Left cardiac atrium (tissue), 4 donors: ENCODE measurements at regions not wholly inside any gene's neighbourhood (a gene's known extent, or its start where the extent isn't known, plus 50 kb on each side); places are given as distances from the start of the nearest gene placed in this dataset.

ENCODE experiments used
- ATAC-seq, 2 donors: fragments of 200-7000 bp; cut with Tn5 transposase; one replicate each; pipeline ENCODE4 v1.9.1; 2020; ENCODE audit warnings: mild to moderate bottlenecking in 2 of 2, moderate library complexity in 2 of 2
- DNase-seq: peaks from one replicate; pipeline ENCODE4 v3.0.0-alpha.2; 2020
- intact Hi-C, 2 donors: fragments of 100-400 bp; cut with DNase I; formaldehyde crosslinking; loops; one replicate each; pipeline versions ENCODE4 v1.14.1 to v1.15.1; 2022 to 2023
- donor health status: DM: no; HTN: yes; CAD: no.
- donor health status: DM: no; HTN: yes; CAD: no; lungs with severe emphysema.
- donor health status: DM: yes; HTN: yes; CAD: no.
- donor health status: Dilated cardiomyopathy.

GRCh38 chr13:33937373-33938098 lies 119.6 kb downstream of the RFC3 start:
- intact Hi-C loops: loop anchor here in 1 of 2 donors (10.0 kb wide), 1 partner anchor 1217 kb away; no protein-coding TSS in a partner anchor
- DNase-seq (no peak), ATAC-seq (no peak)

GRCh38 chr13:33940256-33940655 lies 122.3 kb downstream of the RFC3 start:
- intact Hi-C loops: no loop called here
- no peak for ATAC-seq
- DNase-seq: no peak

GRCh38 chr13:33940898-33941297 lies 122.9 kb downstream of the RFC3 start:
- no peak for ATAC-seq
- intact Hi-C loops: no loop called here
- DNase-seq: no peak

GRCh38 chr13:33945477-33945876 lies 127.5 kb downstream of the RFC3 start:
- ATAC-seq: no peak
- no peak for DNase-seq
- intact Hi-C loops: no loop called here

GRCh38 chr13:33953203-33953602 lies 135.3 kb downstream of the RFC3 start:
- no peak for DNase-seq
- intact Hi-C loops: no loop called here
- peak in 1 of 2 donors; percentile 24 for ATAC-seq

GRCh38 chr13:33953781-33954180 lies 135.8 kb downstream of the RFC3 start:
- intact Hi-C loops: no loop called here

GRCh38 chr13:33956346-33956745 lies 138.4 kb downstream of the RFC3 start:
- intact Hi-C loops: no loop called here
- no peak for DNase-seq
- no peak for ATAC-seq

More at GRCh38 chr13:33953781-33954180, 135.8 kb downstream of the RFC3 start:
- no peak for ATAC-seq
- no peak for DNase-seq

GRCh38 chr13:33957497-33957905 lies 139.6 kb downstream of the RFC3 start:
- DNase-seq (no peak), ATAC-seq (no peak)
- intact Hi-C loops: no loop called here

GRCh38 chr13:33958964-33959363 lies 141.0 kb downstream of the RFC3 start:
- intact Hi-C loops: no loop called here
- ATAC-seq (no peak), DNase-seq (no peak)

- ATAC-seq: no peak
- no peak for DNase-seq
- intact Hi-C loops: no loop called here
Observed at GRCh38 chr13:33963134-33963533, 145.2 kb downstream of the RFC3 start.

GRCh38 chr13:33963895-33964294 lies 145.9 kb downstream of the RFC3 start:
- no peak for ATAC-seq
- intact Hi-C loops: no loop called here
- no peak for DNase-seq

- DNase-seq: no peak
- ATAC-seq: no peak
- intact Hi-C loops: no loop called here
Observed at GRCh38 chr13:33968520-33969507, 150.9 kb downstream of the RFC3 start.

GRCh38 chr13:33970746-33971561 lies 153.0 kb downstream of the RFC3 start:
- peak in 1 of 2 donors; percentile 30 for ATAC-seq
- no peak for DNase-seq
- intact Hi-C loops: no loop called here

- DNase-seq (no peak), ATAC-seq (no peak)
- intact Hi-C loops: no loop called here
Observed at GRCh38 chr13:33971562-33971819, 153.5 kb downstream of the RFC3 start.

GRCh38 chr13:33973194-33973593 lies 155.2 kb downstream of the RFC3 start:
- DNase-seq: no peak
- intact Hi-C loops: no loop called here
- ATAC-seq: no peak

- DNase-seq (no peak), ATAC-seq (no peak)
- intact Hi-C loops: no loop called here
Observed at GRCh38 chr13:33976965-33977364, 159.0 kb downstream of the RFC3 start.

GRCh38 chr13:33978653-33979052 lies 160.7 kb downstream of the RFC3 start:
- no peak for DNase-seq
- intact Hi-C loops: no loop called here
- no peak for ATAC-seq

- DNase-seq (no peak), ATAC-seq (no peak)
- intact Hi-C loops: no loop called here
Observed at GRCh38 chr13:33992881-33993336, 175.0 kb downstream of the RFC3 start.

- DNase-seq (no peak), ATAC-seq (no peak)
- intact Hi-C loops: no loop called here
Observed at GRCh38 chr13:33994198-33994597, 176.2 kb downstream of the RFC3 start.
